Activated CD4-positive, alpha-beta T cell treated with anti-CD3 and anti-CD28 coated beads for 48 hours (primary cell): ENCODE measurements at regions not wholly inside any gene's neighbourhood (a gene's known extent, or its start where the extent isn't known, plus 50 kb on each side); places are given as distances from the start of the nearest gene placed in this dataset.

Experiments
- DNase-seq: peaks from one replicate; pipeline ENCODE4 v3.0.0-alpha.2; 2020

DNA sequence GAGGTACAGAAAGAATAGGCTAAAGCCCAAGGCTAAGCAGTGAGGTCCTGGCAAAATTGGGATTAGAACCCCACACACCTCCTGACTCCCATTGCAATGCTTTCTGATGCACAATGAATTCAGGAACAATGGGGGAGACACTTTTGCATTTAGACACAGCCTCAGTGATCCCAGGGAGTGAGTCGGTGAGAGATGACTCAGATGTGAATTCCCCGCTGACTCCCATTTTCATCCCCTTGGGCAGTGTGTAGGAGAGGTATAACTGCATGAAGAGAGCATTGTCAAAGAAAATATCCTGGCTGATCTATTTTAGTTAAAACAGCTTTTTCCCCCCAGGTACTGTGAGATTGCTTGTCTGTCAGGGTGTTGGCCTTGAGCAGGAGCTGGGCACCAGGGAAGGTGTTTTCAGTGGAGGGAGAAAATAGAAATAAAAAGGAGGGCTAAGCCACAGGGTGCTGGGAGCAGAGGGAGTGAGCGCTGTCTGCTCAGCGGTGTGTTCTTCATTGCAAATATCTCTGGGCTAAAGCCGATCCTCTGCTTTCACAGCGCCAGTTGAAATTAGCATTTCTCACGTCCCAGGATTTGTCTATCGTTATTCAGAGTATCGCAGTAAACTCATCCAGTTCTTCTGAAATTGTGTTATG lies 247.7 kb upstream of the PTBP2 start:
- DNase-seq = no peak

DNA sequence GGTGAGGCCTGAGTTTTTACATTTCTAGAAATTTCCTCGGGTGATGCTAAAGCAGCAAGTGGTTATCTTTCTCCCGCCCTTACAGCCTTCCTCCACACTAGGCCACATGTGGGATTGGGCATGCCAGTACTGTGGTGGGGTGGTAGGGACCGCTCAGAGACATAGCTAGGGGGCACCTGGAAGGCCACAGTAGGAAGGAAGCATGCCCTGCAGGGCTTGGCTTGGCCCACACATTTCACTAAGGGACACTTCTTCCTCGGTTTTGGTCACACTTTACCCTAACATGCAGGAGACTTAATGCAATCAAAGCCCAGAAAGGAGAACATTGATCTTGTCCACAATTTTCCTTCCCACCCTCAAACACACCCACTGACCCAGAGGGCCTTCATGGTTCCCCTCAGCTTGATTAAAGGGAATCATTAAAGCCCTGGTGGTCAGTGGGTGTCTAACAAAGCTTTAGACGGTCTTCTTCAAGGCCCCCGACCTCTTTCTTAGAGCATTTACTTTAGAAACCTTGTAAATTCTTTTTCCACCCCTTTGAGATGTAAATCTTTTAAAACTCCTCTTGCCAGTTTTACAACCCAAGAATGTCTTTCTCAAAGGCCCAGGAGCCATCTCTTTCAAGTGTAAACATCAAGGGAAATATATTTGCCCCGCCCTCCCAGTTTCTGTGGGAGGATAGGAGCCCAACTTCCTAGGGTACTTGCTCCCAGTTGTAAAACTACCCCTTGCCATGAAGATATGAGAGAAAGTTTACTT lies 246.4 kb upstream of the PTBP2 start:
- DNase-seq = no peak

GRCh38 chr1:96475903-96476302 lies 245.7 kb upstream of the PTBP2 start:
- DNase-seq = no peak

- no peak for DNase-seq
Measured at GRCh38 chr1:96478228-96478627, 243.4 kb upstream of the PTBP2 start.

DNA sequence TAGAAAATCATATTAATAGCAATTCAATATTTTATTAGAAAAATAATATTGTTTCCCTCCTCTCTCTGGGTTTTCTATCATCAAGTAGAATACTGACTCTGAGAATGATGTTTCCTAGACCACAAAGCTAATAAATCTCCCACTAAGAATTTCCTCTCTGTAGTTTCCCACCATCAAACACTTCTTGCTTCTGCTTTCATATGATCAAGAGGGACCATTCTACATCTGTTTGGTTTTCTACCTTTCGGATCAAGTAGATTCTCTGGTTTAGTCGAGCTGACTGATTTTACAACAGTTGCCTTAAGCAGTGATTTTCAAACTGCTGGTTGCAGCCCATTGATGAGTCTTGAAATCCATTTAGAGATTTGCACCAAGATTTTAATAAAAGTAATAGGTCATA lies 240.2 kb upstream of the PTBP2 start:
- DNase-seq = no peak

DNA sequence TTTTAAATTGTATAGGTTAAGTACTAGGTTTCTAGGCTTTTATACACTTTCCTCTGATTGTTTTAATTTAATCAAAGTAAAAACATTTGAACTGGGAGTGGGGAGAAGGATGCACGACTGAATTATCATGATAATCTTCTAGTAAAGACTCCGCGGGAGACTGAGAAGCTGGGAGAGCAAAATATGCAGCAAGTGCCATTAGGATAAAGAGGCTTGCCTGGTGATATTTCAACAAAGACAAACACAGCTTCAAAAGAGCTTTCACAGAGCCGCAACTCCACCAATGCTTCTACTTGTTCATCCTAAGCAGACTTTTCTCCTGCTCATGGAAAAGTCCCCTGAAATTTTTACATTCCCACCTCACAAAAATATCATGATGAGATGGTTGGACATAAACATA lies 239.0 kb upstream of the PTBP2 start:
- DNase-seq = no peak

DNA sequence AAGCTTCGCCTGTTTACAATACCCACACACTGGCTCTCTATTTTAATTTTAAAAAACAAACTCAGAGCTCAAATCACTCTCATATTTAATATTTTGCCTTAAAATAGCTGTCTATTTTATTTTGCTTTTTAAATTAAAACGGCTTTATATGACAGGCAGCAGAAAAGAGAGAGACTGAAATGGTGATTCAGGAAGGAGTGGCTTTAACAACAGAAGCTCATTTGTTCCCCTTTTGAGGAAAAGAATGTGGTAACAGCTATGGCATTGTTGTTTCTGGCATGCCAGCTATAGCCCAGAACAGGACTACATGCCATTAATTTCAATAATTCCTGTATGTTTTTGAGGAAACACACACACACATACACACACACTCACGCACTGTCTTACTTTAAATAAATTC lies 234.2 kb upstream of the PTBP2 start:
- no peak for DNase-seq

DNA sequence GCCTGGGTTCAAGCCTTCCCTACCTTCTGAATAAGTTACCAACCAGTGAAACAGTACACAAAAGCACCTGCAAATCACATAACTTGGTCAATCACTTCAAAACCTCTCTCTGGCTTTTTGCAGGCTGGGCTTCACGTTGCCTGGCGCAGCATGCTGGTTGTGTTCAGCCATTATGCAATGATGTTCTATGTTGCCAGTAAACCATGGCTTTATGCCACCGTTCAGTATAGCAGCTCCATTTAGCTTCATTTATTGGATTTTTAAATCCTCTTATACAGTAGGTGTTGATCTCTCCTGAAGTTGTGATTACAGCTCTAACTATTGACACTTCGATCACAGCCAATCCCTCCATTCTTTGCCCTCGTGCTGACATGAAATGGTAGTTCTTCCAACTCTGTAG lies 233.6 kb upstream of the PTBP2 start:
- DNase-seq = no peak

GRCh38 chr1:96488777-96489176 lies 232.8 kb upstream of the PTBP2 start:
- no peak for DNase-seq

DNA sequence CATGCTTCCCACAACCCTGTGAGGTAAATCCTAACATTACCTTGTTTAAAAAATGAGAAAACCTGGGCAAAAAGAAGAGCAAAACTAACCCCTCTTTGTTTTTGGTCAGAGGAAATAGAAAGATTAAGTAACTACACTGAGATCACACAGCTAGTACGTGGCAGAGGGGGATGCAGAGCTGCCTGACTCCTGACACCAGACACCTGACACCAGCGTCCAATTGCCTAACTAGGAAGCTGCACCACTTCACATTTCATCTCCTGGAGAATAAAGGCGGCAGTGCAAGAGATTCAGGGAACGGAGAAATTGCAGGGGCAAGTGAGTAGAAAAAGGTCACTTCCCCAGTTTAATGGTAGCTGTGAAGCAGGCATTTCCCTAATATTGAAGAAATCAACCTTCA lies 229.3 kb upstream of the PTBP2 start:
- DNase-seq = no peak

GRCh38 chr1:96498744-96499340 lies 222.7 kb upstream of the PTBP2 start:
- no peak for DNase-seq

GRCh38 chr1:96508233-96508632 lies 213.4 kb upstream of the PTBP2 start:
- DNase-seq = no peak

DNA sequence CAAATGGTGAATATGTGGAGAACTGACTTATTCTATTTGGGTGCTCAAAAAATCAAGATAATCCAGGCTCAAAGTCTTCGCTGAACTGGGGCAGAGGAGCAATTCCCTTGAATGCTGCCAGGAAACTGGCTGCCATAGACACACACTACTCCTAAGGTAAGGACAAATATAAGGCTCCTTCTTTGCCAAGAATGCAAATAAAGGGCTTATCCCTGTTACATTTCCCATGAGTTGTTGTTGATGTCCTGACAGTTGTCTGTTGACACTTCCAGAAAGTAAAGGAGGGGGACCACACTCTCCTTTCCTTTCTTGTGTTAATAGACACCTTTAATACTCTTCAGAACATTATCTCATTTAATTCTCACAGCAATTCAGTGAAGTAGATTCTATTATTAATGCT lies 212.2 kb upstream of the PTBP2 start:
- no peak for DNase-seq

DNA sequence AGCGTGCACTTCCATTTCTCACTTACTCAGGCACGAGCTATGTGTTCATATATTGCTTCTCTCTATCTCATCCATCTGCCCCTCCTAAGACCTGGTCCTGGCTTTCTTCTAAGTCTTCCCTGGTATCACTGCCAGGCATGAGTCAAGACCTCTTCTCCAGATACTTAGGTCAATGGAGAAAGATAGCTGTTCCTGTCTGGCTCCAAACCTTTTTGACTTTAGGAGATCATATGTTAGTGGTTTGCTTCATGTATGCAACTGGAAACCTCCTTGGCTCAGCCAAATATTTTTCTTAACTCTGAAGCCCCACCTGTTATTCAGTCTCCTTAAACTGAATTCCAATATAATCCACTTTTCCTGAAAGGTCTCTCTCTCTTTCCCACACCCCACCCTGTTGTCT lies 211.6 kb upstream of the PTBP2 start:
- no peak for DNase-seq

DNA sequence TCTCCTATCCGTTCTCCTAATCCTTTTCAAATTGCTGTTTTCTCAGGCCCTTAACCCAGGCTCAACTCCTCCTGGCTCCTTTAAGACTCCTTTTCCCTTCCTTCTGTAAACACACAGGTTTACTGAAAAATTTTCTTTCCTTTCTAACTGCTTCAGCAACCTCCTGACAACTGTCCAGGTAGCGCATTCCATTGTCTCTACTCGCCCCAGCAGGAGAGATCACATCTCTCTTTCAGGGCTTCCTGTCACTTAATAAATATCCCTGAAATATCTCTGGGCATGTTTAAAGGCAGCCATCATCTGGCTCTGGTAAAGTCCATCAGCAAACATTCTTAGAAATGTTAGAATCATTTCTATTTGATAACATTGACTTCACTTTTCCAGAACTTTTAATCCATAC lies 211.2 kb upstream of the PTBP2 start:
- DNase-seq = no peak

GRCh38 chr1:96510911-96511310 lies 210.7 kb upstream of the PTBP2 start:
- no peak for DNase-seq

GRCh38 chr1:96513136-96513535 lies 208.4 kb upstream of the PTBP2 start:
- no peak for DNase-seq

- no peak for DNase-seq
Measured at GRCh38 chr1:96515430-96515829, 206.2 kb upstream of the PTBP2 start.

- no peak for DNase-seq
Measured at GRCh38 chr1:96515925-96516324, 205.7 kb upstream of the PTBP2 start.

- no peak for DNase-seq
Measured at GRCh38 chr1:96519851-96520578, 201.6 kb upstream of the PTBP2 start.

DNA sequence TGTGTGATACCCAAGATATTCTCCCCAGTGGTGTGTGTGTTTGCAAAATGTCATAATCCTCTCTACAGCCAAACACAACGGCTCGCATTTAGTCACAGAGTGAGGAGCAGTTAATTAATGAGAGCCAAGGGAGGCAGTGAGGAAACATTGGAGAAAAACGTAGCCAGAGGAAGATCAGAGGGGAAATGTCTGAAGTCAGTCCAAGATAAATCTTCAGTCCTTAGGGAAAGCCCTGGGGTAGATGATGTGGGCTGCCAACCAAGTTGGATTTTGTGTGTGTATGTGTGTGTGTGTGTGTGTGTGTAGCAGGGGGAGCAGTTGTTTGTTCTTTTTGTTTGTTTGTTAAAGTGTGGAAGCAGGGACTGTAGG lies 201.0 kb upstream of the PTBP2 start:
- DNase-seq = no peak

DNA sequence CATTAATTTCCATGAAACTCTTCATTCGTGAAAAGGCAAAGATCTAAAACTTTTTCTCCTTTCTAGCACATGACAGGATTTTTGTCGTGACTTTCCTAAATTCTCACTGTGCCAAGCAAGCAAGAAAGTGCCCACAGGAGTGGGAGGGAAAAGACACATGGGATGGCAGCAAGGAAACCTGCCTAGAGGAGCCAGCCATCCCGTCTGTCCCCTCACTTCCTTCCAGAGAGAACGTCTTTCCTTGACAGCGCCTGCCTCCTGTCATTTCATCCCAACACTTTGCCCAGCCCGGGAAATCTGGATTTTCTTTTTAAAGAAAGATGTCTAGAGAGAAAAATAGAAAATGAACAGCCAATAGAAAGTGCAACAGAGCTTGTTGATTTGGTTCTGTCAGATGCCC lies 200.6 kb upstream of the PTBP2 start:
- DNase-seq = no peak

DNA sequence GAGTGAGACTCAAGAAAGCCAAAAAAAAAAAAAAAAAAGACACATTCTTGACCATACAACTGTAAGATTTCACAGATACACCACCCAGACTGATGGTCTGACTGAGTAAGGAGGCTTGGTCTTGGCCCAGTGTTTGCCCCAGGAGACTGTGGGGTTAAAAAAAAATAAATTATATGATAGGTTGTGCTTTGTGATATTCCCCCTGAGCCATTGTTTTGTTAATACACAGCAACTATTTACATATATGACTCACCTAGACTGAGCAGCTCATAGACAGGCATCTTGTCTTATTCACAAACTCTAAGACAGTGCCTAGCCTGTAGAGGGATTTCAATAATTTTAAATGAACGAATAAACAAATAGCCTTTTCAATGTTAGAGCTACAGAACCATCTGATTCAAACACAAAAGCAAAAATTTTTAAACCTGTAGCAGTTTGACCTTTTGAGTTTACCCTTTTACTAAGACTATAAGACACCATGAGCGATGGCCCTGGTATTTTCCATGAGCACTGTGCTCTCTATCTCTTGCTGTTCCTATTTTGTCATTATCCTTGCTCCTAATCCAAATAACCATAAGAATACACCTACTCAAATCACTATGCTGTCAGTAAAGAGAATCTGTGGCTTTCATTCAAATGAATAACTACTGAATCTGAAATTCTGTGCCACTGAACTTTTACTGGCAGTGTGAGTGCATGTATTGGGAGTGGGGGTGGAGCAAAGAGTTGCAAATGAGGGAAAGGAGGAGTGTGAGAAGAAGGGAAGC lies 199.4 kb upstream of the PTBP2 start:
- no peak for DNase-seq
